HUES64 (cell line): ENCODE measurements at regions not wholly inside any gene's neighbourhood (a gene's known extent, or its start where the extent isn't known, plus 50 kb on each side); places are given as distances from the start of the nearest gene placed in this dataset.

ENCODE experiments used
- H3K27ac ChIP-seq: 2 replicates; pipeline ENCODE4 v1.7.0; 2013; ENCODE audit warnings: low read depth, low read length, inconsistent platforms
- H3K27me3 ChIP-seq: 2 replicates; pipeline ENCODE4 v1.6.1; 2013; ENCODE audit warnings: mild to moderate bottlenecking, low read length; ENCODE audit not compliant: insufficient read depth
- H3K36me3 ChIP-seq: 2 replicates; pipeline ENCODE4 v1.6.1; 2013; ENCODE audit warnings: mild to moderate bottlenecking, low read length; ENCODE audit not compliant: insufficient read depth
- H3K4me1 ChIP-seq: 2 replicates; pipeline ENCODE4 v1.6.1; 2013; ENCODE audit warnings: mild to moderate bottlenecking, low read length, moderate library complexity; ENCODE audit not compliant: insufficient read depth
- H3K4me3 ChIP-seq: 2 replicates; pipeline ENCODE4 v1.5.1; 2013; ENCODE audit warnings: mild to moderate bottlenecking, low read length, moderate library complexity
- H3K9ac ChIP-seq: 2 replicates; pipeline ENCODE4 v1.6.1; 2013; ENCODE audit warnings: mild to moderate bottlenecking, low read depth, low read length
- H3K9me3 ChIP-seq: 2 replicates; pipeline ENCODE4 v1.6.1; 2013; ENCODE audit warnings: low read depth, low read length; ENCODE audit not compliant: insufficient read depth
- WGBS: fragments of 150-250, 120-280 bp; methylation state at CpG from one replicate; pipeline ENCODE4 v1.1.7; 2013; ENCODE audit warnings: missing lambda C conversion rate; 5-methylcytosine and 5-hydroxymethylcytosine counted together

DNA sequence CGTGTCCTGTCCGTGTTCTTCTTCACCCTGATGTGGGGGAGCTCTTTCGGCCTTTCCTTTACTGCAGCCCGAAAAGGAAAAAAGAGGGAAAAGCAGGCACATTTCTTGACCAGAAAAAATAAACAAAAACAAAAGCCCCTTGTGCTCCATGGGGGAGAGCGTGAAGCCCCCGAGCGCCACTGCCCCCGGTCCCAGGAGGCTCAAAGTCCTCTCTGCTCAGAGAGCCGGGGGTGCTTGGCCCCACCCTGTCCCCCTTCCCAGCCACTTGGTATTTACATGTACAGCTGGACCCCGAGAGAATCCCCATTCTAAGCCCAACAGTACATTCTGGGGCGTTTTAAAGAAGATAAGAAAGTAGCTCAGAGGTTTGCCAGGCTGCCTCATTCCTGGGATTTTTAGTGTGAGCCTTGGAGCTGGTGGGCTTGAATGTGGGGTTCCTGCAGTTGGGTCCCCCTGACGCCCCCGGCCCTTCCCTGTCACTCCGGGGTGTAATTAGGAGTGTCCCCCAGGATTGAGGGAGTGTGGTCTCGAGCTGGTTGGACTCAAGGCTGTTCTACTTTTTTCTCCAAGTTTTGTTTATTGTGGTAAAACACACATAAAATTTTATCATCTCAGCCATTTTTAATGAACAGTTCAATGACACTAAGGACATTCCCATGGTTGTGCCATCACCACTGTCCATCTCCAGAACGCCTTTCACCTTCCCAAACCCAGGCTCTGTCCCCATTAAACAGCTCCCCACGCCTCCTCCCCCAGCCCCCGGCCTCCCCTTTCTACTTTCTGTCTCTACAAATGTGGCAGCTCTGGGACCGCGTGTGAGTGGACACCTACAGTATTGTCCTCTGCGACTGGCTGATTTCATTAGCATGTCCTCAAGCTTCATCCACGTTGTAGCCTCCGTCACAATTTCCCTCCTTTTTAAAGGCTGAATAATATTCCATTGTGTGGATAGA, 55.7 kb upstream of the BHLHE23 start:
- WGBS, result 89% methylated on average over 22 of the region's 23 CpGs
- Histone ChIP-seq H3K27me3 (no peaks in the 10 kb centered on the region), H3K9me3 (no peaks in the 10 kb centered on the region), H3K4me3 (no peak overlapping the region), H3K4me1 (no peaks in the 10 kb centered on the region), H3K36me3 (no peaks in the 10 kb centered on the region), H3K9ac (no peak overlapping the region), H3K27ac (no peak overlapping the region)

- H3K27me3 ChIP-seq, result no peaks in the 10 kb centered on the region
- H3K9me3 ChIP-seq, result no peaks in the 10 kb centered on the region
- WGBS, result 93% methylated on average over 14 of the region's 14 CpGs
- H3K36me3 ChIP-seq, result no peaks in the 10 kb centered on the region
- H3K9ac ChIP-seq, result no peak overlapping the region
- H3K4me1 ChIP-seq, result no peaks in the 10 kb centered on the region
- no peak overlapping the region for H3K4me3 ChIP-seq
- H3K27ac ChIP-seq, result no peak overlapping the region
These were observed 55.0 kb upstream of the BHLHE23 start for GRCh38 chr20:63061771-63062100.

DNA sequence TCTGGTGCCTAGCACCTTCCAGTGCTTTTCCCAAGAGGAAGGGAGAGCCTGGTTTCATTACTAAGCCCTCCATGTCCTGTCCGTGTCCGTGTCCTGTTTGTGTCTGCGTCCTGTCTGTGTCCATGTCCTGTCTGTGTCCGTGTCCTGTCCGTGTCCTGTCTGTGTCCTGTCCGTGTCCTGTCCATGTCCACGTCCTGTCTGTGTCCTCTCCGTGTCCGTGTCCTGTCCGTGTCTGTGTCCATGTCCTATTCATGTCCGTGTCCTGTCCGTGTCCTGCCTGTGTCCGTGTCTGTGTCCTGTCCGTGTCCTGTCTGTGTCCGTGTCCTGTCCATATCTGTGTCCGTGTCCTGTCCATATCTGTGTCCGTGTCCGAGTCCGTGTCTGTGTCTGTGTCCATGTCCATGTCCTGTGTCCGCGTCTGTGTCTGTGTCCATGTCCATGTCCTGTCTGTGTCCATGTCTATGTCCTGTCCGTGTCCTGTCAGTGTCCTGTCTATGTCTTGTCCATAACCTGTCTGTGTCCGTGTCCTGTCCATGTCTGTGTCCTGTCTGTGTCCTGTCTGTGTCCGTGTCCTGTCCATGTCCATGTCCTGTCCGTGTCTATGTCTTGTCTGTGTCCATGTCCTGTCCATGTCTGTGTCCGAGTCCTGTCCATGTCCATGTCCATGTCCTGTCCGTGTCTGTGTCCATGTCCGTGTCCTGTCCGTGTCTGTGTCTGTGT, 54.4 kb upstream of the BHLHE23 start:
- no peak overlapping the region for H3K9ac ChIP-seq
- no peaks in the 10 kb centered on the region for H3K4me1 ChIP-seq
- H3K27ac ChIP-seq, result no peak overlapping the region
- H3K36me3 ChIP-seq, result no peaks in the 10 kb centered on the region
- H3K9me3 ChIP-seq, result no peaks in the 10 kb centered on the region
- WGBS, result 94% methylated on average over 29 of the region's 29 CpGs
- H3K4me3 ChIP-seq, result no peak overlapping the region
- H3K27me3 ChIP-seq, result 0 out of 2 replicates have a peak, but pooled peaks cover under 1% of the 10 kb centered on the region

DNA sequence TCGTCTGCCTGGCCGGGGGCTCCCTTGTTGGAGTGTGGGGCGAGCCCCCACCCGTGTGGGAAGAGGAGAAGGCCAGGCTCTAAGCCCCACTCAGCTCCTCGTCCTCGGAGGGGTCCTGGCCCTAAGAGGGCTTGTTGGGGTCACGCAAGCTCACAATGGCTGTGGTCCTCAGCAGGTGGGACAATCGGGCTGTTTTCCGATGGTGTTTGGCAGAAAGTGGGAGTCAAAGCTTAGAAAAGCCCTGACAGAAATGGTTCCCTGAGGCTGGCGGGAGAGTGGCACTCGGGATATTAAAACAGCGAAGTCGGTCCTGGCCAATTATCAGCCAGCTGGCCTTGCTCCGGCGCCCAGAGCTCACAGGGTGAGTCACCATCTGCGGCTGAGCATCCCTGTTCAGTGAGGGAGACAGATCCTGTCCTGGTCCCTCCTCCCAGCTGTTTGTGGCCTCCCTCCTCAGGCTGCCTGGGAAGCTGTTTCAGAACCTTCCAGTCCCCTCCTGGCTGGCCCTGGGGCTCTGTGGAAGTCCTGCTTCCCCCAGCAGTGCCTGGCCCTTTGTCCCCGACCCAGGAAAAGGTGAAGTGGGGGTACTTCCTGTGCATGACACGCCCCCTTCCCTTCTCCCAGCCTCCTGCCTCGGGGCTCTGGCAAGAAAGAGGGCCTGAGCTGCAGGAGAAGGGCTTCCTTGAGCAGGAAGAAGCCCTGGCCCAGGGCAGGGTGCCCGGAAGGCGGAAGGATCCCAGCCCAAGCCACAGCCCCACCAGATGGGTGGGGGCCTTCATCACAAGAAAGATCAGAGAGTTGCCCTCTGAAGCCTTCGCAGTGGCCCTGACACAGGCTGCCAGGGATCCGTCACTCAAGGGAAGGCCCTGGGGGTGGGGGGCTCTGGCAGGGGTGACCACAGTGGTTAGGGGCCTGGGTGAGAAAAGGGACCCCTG, 53.6 kb upstream of the BHLHE23 start:
- Histone ChIP-seq H3K9me3 (no peaks in the 10 kb centered on the region), H3K27me3 (0 out of 2 replicates have a peak, but pooled peaks cover 3% of the 10 kb centered on the region), H3K27ac (no peak overlapping the region), H3K4me3 (no peak overlapping the region), H3K4me1 (no peaks in the 10 kb centered on the region), H3K9ac (no peak overlapping the region), H3K36me3 (no peaks in the 10 kb centered on the region)
- 82% methylated on average over 23 of the region's 23 CpGs for WGBS

- H3K4me1 ChIP-seq, result no peaks in the 10 kb centered on the region
- no peak overlapping the region for H3K4me3 ChIP-seq
- no peak overlapping the region for H3K27ac ChIP-seq
- no peaks in the 10 kb centered on the region for H3K9me3 ChIP-seq
- no peaks in the 10 kb centered on the region for H3K36me3 ChIP-seq
- H3K27me3 ChIP-seq, result 0 out of 2 replicates have a peak, but pooled peaks cover 3% of the 10 kb centered on the region
- 96% methylated on average over 17 of the region's 17 CpGs for WGBS
- H3K9ac ChIP-seq, result no peak overlapping the region
These were observed 52.9 kb upstream of the BHLHE23 start for GRCh38 chr20:63059684-63060056.

- Histone ChIP-seq H3K27ac (no peak overlapping the region), H3K9me3 (no peaks in the 10 kb centered on the region), H3K36me3 (no peaks in the 10 kb centered on the region), H3K4me1 (no peaks in the 10 kb centered on the region), H3K27me3 (0 out of 2 replicates have a peak, but pooled peaks cover 3% of the 10 kb centered on the region), H3K9ac (no peak overlapping the region), H3K4me3 (no peak overlapping the region)
- 91% methylated on average over 12 of the region's 12 CpGs for WGBS
These were observed 52.1 kb upstream of the BHLHE23 start for GRCh38 chr20:63058696-63059335.

DNA sequence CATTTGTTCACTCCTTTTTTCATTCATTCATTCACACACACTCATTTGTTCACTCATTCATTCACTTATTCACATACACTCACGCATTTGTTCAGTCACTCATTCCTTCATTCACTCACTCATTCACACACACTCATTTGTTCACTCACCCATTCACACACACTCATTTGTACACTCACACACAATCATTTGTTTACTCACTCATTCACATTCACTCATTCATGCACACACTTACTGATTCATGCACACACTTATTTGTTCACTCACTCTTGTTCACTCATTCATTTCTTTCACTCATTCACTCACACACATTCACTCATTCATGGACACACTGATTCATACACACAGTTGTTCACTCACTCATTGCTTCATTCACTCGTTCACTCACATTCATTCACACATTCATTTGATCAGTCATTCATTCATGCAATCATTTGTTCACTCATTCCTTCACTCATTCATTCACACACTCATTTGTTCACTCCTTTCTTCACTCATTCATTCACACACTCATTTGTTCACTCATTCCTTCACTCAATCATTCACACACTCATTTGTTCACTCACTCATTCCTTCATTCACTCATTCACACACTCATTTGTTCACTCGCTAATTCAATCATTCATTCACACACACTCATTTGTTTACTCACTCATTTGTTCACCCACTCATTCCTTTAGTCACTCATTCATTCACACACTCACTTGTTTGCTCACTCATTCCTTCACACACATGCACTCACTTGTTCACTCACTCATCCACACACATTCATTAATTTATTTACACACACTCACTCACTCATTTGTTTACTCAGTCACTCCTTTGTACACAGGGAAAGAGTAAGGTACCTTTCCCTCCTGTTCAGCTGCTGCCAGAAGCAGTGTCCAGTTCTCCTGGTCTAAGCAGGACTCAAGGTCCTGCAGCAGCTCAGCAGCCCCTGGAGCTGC, 50.7 kb upstream of the BHLHE23 start:
- Histone ChIP-seq H3K36me3 (no peaks in the 10 kb centered on the region), H3K27me3 (0 out of 2 replicates have a peak, but pooled peaks cover 3% of the 10 kb centered on the region), H3K9me3 (no peaks in the 10 kb centered on the region)

GRCh38 chr20:63056236-63057170, 49.7 kb upstream of the BHLHE23 start:
- H3K4me3 ChIP-seq, result no peak overlapping the region; the same call in 1 of the 2 replicates
- no peak overlapping the region for H3K9ac ChIP-seq
- WGBS, result 18% methylated on average over 38 of the region's 39 CpGs
- no peaks in the 10 kb centered on the region for H3K36me3 ChIP-seq
- no peaks in the 10 kb centered on the region for H3K4me1 ChIP-seq
- H3K27ac ChIP-seq, result no peak overlapping the region
- 0 out of 2 replicates have a peak, but pooled peaks cover 3% of the 10 kb centered on the region for H3K27me3 ChIP-seq
- no peaks in the 10 kb centered on the region for H3K9me3 ChIP-seq

More for the DNA sequence above, 50.7 kb upstream of the BHLHE23 start:
- WGBS, result 85% methylated on average over 3 of the region's 3 CpGs
- Histone ChIP-seq H3K4me3 (no peak overlapping the region), H3K4me1 (no peaks in the 10 kb centered on the region), H3K9ac (no peak overlapping the region), H3K27ac (no peak overlapping the region)
